ENCODE measurements at regions not wholly inside any gene's neighbourhood (a gene's known extent, or its start where the extent isn't known, plus 50 kb on each side); places are given as distances from the start of the nearest gene placed in this dataset.

GRCh38 chr5:89343666-89344065, 460.7 kb upstream of the MEF2C start:
- DNase-seq (no peak), FAIRE-seq (no peak)
- no peaks in the 10 kb centered on the region for H3K36me3 ChIP-seq (ENCODE audit: control insufficient read depth in 2 of 3, insufficient read depth in 3 of 3, low read length in 3 of 3)
- H3K27me3 ChIP-seq (ENCODE audit: control insufficient read depth, insufficient read depth, low read length) = no peaks in the 10 kb centered on the region
- H3K27ac ChIP-seq (ENCODE audit: low read depth in 2 of 2, low read length in 2 of 2) = no peak overlapping the region
- intact Hi-C loops (cut with DNase I) = no loop called here
- TF ChIP-seq, protein P1, sequence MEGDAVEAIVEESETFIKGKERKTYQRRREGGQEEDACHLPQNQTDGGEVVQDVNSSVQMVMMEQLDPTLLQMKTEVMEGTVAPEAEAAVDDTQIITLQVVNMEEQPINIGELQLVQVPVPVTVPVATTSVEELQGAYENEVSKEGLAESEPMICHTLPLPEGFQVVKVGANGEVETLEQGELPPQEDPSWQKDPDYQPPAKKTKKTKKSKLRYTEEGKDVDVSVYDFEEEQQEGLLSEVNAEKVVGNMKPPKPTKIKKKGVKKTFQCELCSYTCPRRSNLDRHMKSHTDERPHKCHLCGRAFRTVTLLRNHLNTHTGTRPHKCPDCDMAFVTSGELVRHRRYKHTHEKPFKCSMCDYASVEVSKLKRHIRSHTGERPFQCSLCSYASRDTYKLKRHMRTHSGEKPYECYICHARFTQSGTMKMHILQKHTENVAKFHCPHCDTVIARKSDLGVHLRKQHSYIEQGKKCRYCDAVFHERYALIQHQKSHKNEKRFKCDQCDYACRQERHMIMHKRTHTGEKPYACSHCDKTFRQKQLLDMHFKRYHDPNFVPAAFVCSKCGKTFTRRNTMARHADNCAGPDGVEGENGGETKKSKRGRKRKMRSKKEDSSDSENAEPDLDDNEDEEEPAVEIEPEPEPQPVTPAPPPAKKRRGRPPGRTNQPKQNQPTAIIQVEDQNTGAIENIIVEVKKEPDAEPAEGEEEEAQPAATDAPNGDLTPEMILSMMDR (IDR thresholded peaks at IDR 0.05; ENCODE audit: borderline replicate concordance, extremely low read depth, insufficient read depth) = no peak
- H3K4me3 ChIP-seq (ENCODE audit: low read length in 3 of 3) = no peak overlapping the region
- no peak overlapping the region for H3K9ac ChIP-seq (ENCODE audit: low read length in 3 of 3)
- H3K4me1 ChIP-seq (ENCODE audit: control insufficient read depth in 2 of 3, insufficient read depth in 2 of 3, low read depth in 1 of 3, low read length in 3 of 3) = no peaks in the 10 kb centered on the region
- no peaks in the 10 kb centered on the region for H3K9me3 ChIP-seq (ENCODE audit: control insufficient read depth in 2 of 3, insufficient read depth in 1 of 3, low read length in 3 of 3)

DNA sequence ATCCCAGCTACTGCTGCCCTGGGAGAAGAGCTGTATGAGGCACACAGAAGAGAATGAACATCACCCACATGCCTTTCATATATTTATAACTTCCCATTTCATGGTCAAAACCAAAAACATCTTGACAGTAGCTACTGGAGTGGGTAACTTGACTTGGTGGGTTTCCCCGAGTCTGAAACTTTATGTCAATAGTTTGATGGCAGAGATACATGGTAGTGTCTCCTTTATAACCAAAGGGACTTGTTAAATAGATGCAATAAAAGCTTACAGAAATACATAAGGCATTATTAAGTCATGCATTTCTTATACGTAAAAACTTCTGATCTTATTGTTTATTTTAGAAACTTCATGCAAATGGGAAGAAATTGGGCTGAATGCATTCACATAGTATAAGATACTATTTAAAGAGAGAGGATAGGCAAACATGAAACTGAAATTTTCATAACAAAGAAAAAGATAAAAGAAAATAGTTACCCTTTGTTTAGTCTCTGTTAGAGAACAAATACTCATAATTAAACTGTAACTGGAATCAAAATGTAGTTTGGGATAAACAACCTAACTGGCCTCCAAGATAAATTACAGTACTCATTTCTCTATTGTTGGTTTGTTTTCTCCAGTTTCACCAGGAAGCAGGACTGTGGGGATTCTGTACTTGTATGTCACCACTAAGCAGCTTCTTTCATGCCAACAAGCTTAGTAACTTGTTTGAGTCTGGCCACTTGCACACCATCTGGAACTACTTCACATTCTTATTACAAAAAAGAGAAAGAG, 459.3 kb upstream of the MEF2C start:
- no peaks in the 10 kb centered on the region for H3K9me3 ChIP-seq (ENCODE audit: control insufficient read depth in 2 of 3, insufficient read depth in 1 of 3, low read length in 3 of 3)
- H3K27ac ChIP-seq (ENCODE audit: low read depth in 2 of 2, low read length in 2 of 2) = no peak overlapping the region
- intact Hi-C loops (cut with DNase I) = no loop called here
- TF ChIP-seq, protein P1 (IDR thresholded peaks at IDR 0.05; ENCODE audit: borderline replicate concordance, extremely low read depth, insufficient read depth) = no peak
- H3K36me3 ChIP-seq (ENCODE audit: control insufficient read depth in 2 of 3, insufficient read depth in 3 of 3, low read length in 3 of 3) = no peaks in the 10 kb centered on the region
- no peak overlapping the region for H3K4me3 ChIP-seq (ENCODE audit: low read length in 3 of 3)
- H3K4me1 ChIP-seq (ENCODE audit: control insufficient read depth in 2 of 3, insufficient read depth in 2 of 3, low read depth in 1 of 3, low read length in 3 of 3) = no peaks in the 10 kb centered on the region
- H3K9ac ChIP-seq (ENCODE audit: low read length in 3 of 3) = no peak overlapping the region
- H3K27me3 ChIP-seq (ENCODE audit: control insufficient read depth, insufficient read depth, low read length) = no peaks in the 10 kb centered on the region
- DNase-seq = no peak
- no peak for FAIRE-seq

GRCh38 chr5:89338935-89339334, 456.0 kb upstream of the MEF2C start:
- H3K27me3 ChIP-seq (ENCODE audit: control insufficient read depth, insufficient read depth, low read length) = no peaks in the 10 kb centered on the region
- H3K36me3 ChIP-seq (ENCODE audit: control insufficient read depth in 2 of 3, insufficient read depth in 3 of 3, low read length in 3 of 3) = no peaks in the 10 kb centered on the region
- no peaks in the 10 kb centered on the region for H3K9me3 ChIP-seq (ENCODE audit: control insufficient read depth in 2 of 3, insufficient read depth in 1 of 3, low read length in 3 of 3)
- no peak for DNase-seq
- H3K27ac ChIP-seq (ENCODE audit: low read depth in 2 of 2, low read length in 2 of 2) = no peak overlapping the region
- intact Hi-C loops (cut with DNase I) = no loop called here
- H3K9ac ChIP-seq (ENCODE audit: low read length in 3 of 3) = no peak overlapping the region
- TF ChIP-seq, protein P1 (IDR thresholded peaks at IDR 0.05; ENCODE audit: borderline replicate concordance, extremely low read depth, insufficient read depth) = no peak
- no peak overlapping the region for H3K4me3 ChIP-seq (ENCODE audit: low read length in 3 of 3)
- no peaks in the 10 kb centered on the region for H3K4me1 ChIP-seq (ENCODE audit: control insufficient read depth in 2 of 3, insufficient read depth in 2 of 3, low read depth in 1 of 3, low read length in 3 of 3)
- no peak for FAIRE-seq

- no peaks in the 10 kb centered on the region for H3K27me3 ChIP-seq (ENCODE audit: control insufficient read depth, insufficient read depth, low read length)
- no peak overlapping the region for H3K27ac ChIP-seq (ENCODE audit: low read depth in 2 of 2, low read length in 2 of 2)
- intact Hi-C loops (cut with DNase I) = no loop called here
- no peaks in the 10 kb centered on the region for H3K4me1 ChIP-seq (ENCODE audit: control insufficient read depth in 2 of 3, insufficient read depth in 2 of 3, low read depth in 1 of 3, low read length in 3 of 3)
- no peaks in the 10 kb centered on the region for H3K36me3 ChIP-seq (ENCODE audit: control insufficient read depth in 2 of 3, insufficient read depth in 3 of 3, low read length in 3 of 3)
- no peak overlapping the region for H3K4me3 ChIP-seq (ENCODE audit: low read length in 3 of 3)
- no peak overlapping the region for H3K9ac ChIP-seq (ENCODE audit: low read length in 3 of 3)
- FAIRE-seq (no peak), DNase-seq (no peak)
- TF ChIP-seq, protein P1 (IDR thresholded peaks at IDR 0.05; ENCODE audit: borderline replicate concordance, extremely low read depth, insufficient read depth) = no peak
- H3K9me3 ChIP-seq (ENCODE audit: control insufficient read depth in 2 of 3, insufficient read depth in 1 of 3, low read length in 3 of 3) = no peaks in the 10 kb centered on the region
Measured at GRCh38 chr5:89336111-89336510, 453.1 kb upstream of the MEF2C start.
